ENCODE measurements at regions not wholly inside any gene's neighbourhood (a gene's known extent, or its start where the extent isn't known, plus 50 kb on each side); places are given as distances from the start of the nearest gene placed in this dataset.

- no peak for DNase-seq (ENCODE audit: low read depth)
- no peak overlapping the region for H3K4me3 ChIP-seq (ENCODE audit: low read depth, low read length)
- no peak for TF ChIP-seq CTCF (IDR thresholded peaks at IDR 0.05; ENCODE audit: control insufficient read depth, extremely low read depth, insufficient read depth)
Measured at GRCh38 chr9:87292449-87293191, 205.0 kb upstream of the DAPK1 start.

DNA sequence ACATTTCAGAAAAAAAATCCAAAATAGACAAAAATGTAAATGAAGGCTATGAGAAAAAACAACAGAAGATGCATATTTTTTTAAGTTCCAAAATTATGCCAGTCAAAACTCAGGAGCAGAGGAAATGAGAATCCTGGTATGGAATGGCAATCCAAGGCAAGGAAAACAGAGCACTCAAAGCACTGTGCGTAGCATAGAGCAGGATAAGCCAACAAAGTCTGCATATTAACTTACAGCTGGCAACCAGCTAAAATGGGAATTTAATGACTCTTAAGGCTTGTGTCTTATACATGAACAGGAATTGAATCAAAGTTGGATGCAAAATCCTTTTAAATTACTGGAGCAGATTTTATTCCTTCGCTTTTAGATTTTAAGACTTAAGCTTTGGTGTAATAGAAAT, 203.5 kb upstream of the DAPK1 start:
- TF ChIP-seq CTCF (IDR thresholded peaks at IDR 0.05; ENCODE audit: control insufficient read depth, extremely low read depth, insufficient read depth): no peak
- H3K4me3 ChIP-seq (ENCODE audit: low read depth, low read length): no peak overlapping the region
- DNase-seq (ENCODE audit: low read depth): no peak

GRCh38 chr9:87300915-87301314, 196.8 kb upstream of the DAPK1 start:
- no peak overlapping the region for H3K4me3 ChIP-seq (ENCODE audit: low read depth, low read length)
- no peak for TF ChIP-seq CTCF (IDR thresholded peaks at IDR 0.05; ENCODE audit: control insufficient read depth, extremely low read depth, insufficient read depth)

DNA sequence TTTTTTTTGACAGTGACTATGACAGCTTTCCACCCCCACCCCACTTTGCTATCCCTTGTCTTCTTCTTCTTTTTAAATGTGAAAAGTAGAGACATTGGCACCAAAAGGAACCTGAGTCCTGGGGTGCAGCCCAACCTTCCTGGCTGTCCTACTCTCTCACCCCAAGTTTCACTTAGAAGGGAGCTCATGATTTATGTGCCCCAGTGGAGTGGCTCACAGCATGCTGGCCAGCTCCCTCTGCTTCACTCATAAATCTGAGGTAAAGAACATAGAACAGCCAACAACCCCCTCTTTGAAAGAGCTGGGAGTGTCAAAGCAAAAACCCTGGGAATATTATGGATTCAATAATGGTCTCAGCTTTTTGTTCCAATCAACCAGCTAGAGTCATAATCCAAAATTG, 196.3 kb upstream of the DAPK1 start:
- no peak for TF ChIP-seq CTCF (IDR thresholded peaks at IDR 0.05; ENCODE audit: control insufficient read depth, extremely low read depth, insufficient read depth)
- H3K4me3 ChIP-seq (ENCODE audit: low read depth, low read length): no peak overlapping the region
- no peak for DNase-seq (ENCODE audit: low read depth)

More at GRCh38 chr9:87300915-87301314, 196.8 kb upstream of the DAPK1 start:
- DNase-seq (ENCODE audit: low read depth): no peak

GRCh38 chr9:87305151-87305550, 192.5 kb upstream of the DAPK1 start:
- TF ChIP-seq CTCF (IDR thresholded peaks at IDR 0.05; ENCODE audit: control insufficient read depth, extremely low read depth, insufficient read depth): no peak
- no peak overlapping the region for H3K4me3 ChIP-seq (ENCODE audit: low read depth, low read length)
- no peak for DNase-seq (ENCODE audit: low read depth)

- no peak for TF ChIP-seq CTCF (IDR thresholded peaks at IDR 0.05; ENCODE audit: control insufficient read depth, extremely low read depth, insufficient read depth)
- H3K4me3 ChIP-seq (ENCODE audit: low read depth, low read length): no peak overlapping the region
- no peak for DNase-seq (ENCODE audit: low read depth)
Measured at GRCh38 chr9:87306006-87306405, 191.7 kb upstream of the DAPK1 start.

- no peak for DNase-seq (ENCODE audit: low read depth)
- no peak overlapping the region for H3K4me3 ChIP-seq (ENCODE audit: low read depth, low read length)
- TF ChIP-seq CTCF (IDR thresholded peaks at IDR 0.05; ENCODE audit: control insufficient read depth, extremely low read depth, insufficient read depth): no peak
Measured at GRCh38 chr9:87307848-87308247, 189.8 kb upstream of the DAPK1 start.
